ENCODE measurements at regions not wholly inside any gene's neighbourhood (a gene's known extent, or its start where the extent isn't known, plus 50 kb on each side); places are given as distances from the start of the nearest gene placed in this dataset.

- TF ChIP-seq EZH2 (IDR thresholded peaks at IDR 0.05) = no peak
- TF ChIP-seq FOXP2 (optimal IDR thresholded peaks at IDR 0.05; ENCODE audit: control extremely low read depth, extremely low read length, insufficient read depth) = no peak
These were observed 56.8 kb upstream of the SIX3 start for GRCh38 chr2:44884677-44885076.

All from SK-N-MC (cell line).